NCI-H748 treated with DMSO at 0.1 percent for 48 hours (cell line): ENCODE measurements at regions not wholly inside any gene's neighbourhood (a gene's known extent, or its start where the extent isn't known, plus 50 kb on each side); places are given as distances from the start of the nearest gene placed in this dataset.
"Not testable (repeated sequence)": the region's sequence is repeated elsewhere in the genome, so short reads cannot be mapped to it uniquely, and the experiment has no call there.

Experiments
- DNase-seq: peaks from one replicate; lab custom pipeline; 2025; lab: John Stamatoyannopoulos, UW

- no peak for DNase-seq
Measured at GRCh38 chr7:17046666-17047065, 164.9 kb upstream of the AGR3 start.

DNA sequence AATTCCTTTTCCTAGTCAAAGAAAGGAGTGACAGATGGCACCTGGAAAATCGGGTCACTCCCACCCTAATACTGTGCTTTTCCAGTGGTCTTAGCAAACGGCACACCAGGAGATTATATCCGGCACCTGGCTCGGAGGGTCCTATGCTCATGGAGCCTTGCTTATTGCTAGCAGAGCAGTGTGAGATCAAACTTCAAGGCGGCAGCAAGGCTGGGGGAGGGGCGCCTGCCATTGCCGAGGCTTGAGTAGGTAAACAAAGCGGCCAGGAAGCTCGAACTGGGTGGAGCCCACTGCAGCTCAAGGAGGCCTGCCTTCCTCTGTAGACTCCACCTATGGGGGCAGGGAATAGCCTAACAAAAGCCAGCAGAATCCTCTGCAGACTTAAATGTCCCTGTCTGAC lies 171.4 kb upstream of the AGR3 start:
- DNase-seq: not testable (repeated sequence)

- DNase-seq: no peak
Measured at GRCh38 chr7:17054206-17054605, 172.4 kb upstream of the AGR3 start.

DNA sequence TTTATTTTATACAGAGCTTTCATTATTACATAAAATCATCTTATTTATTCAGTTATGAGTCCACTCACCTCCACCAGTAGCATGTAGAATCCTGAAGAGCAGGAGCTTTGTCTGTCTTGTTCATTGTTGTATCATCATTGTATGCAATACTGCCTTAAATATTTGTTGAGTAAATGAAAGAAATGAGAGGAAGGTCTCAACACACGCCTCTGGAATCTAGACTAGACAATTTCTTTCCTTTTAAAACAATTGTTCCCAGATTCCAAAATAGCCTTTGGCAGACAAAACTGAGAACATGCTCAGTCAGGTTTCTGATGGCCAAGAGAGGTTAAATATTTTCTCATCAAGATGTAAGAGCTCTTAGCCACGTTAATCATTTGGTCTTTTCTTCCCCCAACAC lies 173.1 kb upstream of the AGR3 start:
- DNase-seq: no peak

- DNase-seq: no peak
Measured at GRCh38 chr7:17055596-17055995, 173.8 kb upstream of the AGR3 start.

- no peak for DNase-seq
Measured at GRCh38 chr7:17056491-17057142, 174.8 kb upstream of the AGR3 start.

DNA sequence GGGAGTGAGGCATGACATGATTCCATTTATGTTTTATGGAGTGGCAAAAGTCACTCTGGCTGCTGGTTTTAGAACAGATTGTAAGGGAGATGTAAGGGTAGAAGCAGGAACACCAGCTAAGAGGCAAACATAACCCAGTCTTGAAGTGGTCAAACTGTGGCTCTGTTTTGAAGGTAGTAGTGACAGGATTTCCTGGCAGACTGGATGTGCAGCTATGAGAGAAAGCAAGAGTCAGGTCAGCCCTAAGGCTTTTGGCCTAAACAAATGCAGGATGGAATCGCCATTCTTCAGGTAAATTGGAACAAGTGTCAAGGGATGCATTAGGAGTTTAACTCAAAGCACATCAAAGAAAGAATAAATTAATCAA lies 175.3 kb upstream of the AGR3 start:
- no peak for DNase-seq

- no peak for DNase-seq
Measured at GRCh38 chr7:17058568-17058967, 176.8 kb upstream of the AGR3 start.

- DNase-seq: no peak
Measured at GRCh38 chr7:17060051-17060450, 178.3 kb upstream of the AGR3 start.

DNA sequence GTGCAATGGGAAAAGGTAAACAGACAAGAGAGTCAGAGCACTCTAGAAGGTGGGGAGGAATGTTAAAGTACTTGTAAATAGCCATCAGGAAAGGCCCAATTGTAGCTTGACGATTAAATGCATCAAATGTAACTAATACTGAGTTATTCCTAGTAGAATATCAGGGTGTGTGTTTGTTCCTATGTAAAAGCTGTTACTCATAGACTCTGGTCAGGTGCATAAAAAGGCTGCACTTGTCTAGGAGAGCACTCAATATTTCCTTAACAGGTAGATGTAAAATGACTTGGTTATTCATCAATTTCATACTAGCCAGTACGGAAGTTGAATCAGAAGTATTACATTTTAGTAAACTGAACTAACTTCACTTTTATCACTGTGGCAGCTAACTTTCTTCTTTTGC lies 179.7 kb upstream of the AGR3 start:
- no peak for DNase-seq

- DNase-seq: no peak
Measured at GRCh38 chr7:17062151-17063044, 180.6 kb upstream of the AGR3 start.

DNA sequence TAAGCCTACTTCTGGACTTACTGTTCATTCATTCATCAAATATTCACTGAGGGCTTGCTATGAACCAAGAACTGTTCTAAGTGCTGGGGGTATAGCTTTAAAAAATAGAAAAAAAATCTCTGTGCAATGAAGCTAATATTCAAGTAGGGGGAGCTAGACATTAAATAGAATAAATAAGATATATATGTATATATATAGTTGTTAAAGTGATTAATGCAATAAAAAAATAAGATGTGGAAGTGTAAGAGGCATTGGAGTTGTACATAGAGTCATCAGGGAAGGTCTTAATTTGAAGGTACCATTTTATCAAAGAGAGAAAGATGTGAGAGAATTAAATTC lies 181.2 kb upstream of the AGR3 start:
- no peak for DNase-seq

DNA sequence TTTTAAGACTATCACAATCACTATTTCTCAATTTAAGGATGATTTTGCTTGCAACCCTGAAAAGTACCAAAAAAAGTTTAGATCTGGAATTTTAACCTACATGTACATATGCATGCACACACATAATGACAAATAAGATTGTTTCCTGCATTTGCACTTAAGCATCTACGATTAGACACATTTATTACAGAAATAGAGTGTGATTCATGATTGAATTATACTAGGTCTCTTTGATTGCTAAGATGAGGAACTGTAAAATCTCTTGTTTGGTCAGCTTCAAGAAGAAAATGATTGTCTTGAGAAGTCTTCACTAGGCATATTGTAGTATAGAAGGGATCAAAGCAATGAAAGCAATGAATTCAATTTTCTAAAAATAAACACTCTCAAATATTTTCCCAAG lies 185.9 kb upstream of the AGR3 start:
- no peak for DNase-seq

DNA sequence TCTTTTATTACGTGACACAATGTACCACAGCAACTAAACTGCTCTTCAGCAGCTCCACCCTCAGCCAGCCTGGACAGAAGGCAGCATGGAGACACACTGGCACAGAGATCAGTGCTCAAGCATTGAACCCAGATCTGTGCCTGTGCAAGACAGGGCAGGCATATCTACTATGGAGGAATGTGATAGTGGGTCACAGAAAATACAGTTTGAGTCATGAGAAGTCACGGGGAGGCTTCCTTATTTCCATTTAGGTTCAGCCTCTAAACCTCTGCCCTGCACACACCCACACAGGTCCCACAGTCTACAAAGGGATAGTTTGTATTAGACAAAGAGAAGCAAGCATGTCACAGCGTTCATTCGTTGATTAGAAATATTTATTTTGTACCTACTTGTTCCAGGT lies 187.4 kb upstream of the AGR3 start:
- DNase-seq: no peak

- DNase-seq: no peak
Measured at GRCh38 chr7:17070231-17070708, 188.5 kb upstream of the AGR3 start.

- DNase-seq: no peak
Measured at GRCh38 chr7:17071866-17072265, 190.1 kb upstream of the AGR3 start.

- DNase-seq: no peak
Measured at GRCh38 chr7:17075601-17076255, 193.9 kb upstream of the AGR3 start.

DNA sequence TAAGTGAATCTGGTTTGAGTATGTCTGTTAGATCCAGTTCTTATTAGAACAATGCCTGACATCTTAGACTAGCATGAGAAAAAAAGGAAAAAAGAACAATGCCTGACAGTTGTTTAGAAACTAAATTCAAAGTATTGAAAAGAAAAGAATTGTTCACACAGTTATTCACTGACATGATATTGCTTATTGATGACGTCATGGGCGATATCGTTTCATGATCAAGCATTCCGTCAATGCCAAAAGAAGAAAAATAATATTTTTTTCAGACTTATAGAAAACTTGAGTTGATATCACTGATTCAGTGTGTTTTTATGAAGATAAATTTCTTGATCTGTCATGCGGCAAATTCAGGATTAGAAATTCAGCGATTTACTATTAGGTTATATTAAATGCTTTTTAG lies 196.5 kb upstream of the AGR3 start:
- no peak for DNase-seq

DNA sequence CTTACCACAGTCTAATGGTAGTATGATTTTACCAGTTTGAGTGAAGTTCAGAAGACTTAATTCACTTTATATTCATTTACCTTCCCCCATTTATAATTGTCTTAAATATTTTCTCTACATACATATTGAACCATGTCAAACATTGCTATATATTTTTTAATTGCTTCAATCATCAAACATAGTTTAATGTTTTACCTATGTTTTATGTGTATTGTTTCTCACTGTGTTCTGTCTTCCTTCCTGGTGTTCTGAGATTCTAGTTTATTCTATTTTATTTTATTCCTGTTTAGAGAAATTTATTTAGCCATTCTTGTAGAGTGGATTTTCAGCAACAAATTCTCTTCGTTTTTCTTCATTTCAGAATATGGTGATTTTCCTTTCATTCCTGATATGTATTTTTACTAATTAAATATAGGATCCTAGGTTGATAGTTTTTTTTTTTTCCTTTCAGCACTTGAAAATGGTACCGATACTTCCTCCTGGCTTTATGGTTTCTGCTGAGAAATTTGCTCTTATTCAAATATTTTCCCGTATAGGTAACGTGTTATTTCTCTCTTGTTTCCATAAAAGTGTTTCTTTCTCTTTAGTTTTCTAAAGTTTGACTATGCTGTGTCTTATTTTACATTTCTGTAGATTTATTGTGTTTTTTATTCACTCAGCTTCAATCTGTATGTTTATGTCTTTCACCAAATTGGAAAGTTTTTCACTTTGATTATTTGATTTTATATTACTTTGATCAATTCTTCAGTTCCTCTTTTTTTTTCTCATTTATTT lies 201.8 kb upstream of the AGR3 start:
- no peak for DNase-seq

DNA sequence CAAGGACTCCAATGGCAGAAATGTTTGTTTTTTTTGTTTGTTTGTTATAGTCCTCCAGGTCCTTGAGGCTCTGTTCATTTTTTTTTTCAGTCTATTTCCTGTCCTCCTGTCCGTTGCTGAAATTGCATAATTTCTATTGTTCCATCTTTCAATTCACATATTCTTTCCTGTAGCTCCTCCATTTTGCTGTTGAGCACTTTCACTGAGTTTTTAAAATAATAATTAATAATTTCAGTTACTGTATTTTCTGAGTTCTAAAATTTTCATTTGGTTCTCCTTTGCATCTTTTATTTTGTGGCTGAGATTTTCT lies 202.3 kb upstream of the AGR3 start:
- DNase-seq: no peak

GRCh38 chr7:17085186-17085585 lies 203.4 kb upstream of the AGR3 start:
- DNase-seq: no peak

- no peak for DNase-seq
Measured at GRCh38 chr7:17086403-17086802, 204.6 kb upstream of the AGR3 start.

DNA sequence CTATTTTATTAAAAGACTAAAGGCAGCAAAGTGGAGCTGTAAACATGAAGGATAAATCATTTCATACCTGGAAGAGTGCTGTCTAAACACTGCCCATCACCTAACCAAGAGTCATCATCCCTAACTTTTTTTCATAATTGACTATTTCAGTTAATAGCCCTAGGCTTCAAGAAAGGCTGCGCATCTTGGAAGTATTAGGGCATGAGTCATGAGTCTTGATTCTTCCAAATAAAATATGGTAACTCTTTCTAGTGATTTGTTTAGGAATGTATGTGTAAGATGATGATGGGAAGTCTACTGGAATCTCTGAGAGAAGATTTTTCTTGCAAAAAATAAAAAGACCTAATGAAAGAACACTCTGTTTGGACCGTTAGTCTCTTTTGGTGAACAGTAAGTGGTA lies 207.7 kb upstream of the AHR start:
- no peak for DNase-seq
